ENCODE measurements at regions not wholly inside any gene's neighbourhood (a gene's known extent, or its start where the extent isn't known, plus 50 kb on each side); places are given as distances from the start of the nearest gene placed in this dataset.

- TF ChIP-seq, protein P1, sequence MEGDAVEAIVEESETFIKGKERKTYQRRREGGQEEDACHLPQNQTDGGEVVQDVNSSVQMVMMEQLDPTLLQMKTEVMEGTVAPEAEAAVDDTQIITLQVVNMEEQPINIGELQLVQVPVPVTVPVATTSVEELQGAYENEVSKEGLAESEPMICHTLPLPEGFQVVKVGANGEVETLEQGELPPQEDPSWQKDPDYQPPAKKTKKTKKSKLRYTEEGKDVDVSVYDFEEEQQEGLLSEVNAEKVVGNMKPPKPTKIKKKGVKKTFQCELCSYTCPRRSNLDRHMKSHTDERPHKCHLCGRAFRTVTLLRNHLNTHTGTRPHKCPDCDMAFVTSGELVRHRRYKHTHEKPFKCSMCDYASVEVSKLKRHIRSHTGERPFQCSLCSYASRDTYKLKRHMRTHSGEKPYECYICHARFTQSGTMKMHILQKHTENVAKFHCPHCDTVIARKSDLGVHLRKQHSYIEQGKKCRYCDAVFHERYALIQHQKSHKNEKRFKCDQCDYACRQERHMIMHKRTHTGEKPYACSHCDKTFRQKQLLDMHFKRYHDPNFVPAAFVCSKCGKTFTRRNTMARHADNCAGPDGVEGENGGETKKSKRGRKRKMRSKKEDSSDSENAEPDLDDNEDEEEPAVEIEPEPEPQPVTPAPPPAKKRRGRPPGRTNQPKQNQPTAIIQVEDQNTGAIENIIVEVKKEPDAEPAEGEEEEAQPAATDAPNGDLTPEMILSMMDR (IDR thresholded peaks at IDR 0.05): no peak
- TF ChIP-seq POLR2A (IDR thresholded peaks at IDR 0.05): no peak
Observed at GRCh38 chr6:82430611-82431010, 67.0 kb downstream of the TPBG start.
